Suprapubic skin (tissue), 4 donors: ENCODE measurements at regions not wholly inside any gene's neighbourhood (a gene's known extent, or its start where the extent isn't known, plus 50 kb on each side); places are given as distances from the start of the nearest gene placed in this dataset.

Experiments
- DNase-seq, 2 donors: peaks; one replicate each; pipeline ENCODE4 v3.0.0-alpha.2; 2019; ENCODE audit warnings: low spot score in 2 of 2
- H3K27ac ChIP-seq: fragments of 200-600 bp; sonication (generic); one replicate; pipeline ENCODE4 v1.5.1; 2019
- H3K27me3 ChIP-seq: fragments of 200-600 bp; sonication (generic); one replicate; pipeline ENCODE4 v1.5.1; 2019
- H3K36me3 ChIP-seq: fragments of 200-600 bp; sonication (generic); one replicate; pipeline ENCODE4 v1.5.1; 2019
- H3K4me1 ChIP-seq: fragments of 200-600 bp; sonication (generic); one replicate; pipeline ENCODE4 v1.5.1; 2019
- H3K4me3 ChIP-seq: fragments of 200-600 bp; sonication (generic); one replicate; pipeline ENCODE4 v1.5.1; 2019; ENCODE audit warnings: mild to moderate bottlenecking
- H3K9me3 ChIP-seq: fragments of 200-600 bp; sonication (generic); one replicate; pipeline ENCODE4 v1.5.1; 2019
- CTCF ChIP-seq, 2 donors: fragments of 200-600 bp in 1 of 2; fragments of 450-650 bp in 1 of 2; sonication (generic) in 1 of 2; IDR thresholded peaks; one replicate each; pipeline ENCODE4 v1.5.1; 2016 to 2019; ENCODE audit warnings: antibody characterized with exemption in 2 of 2, mild to moderate bottlenecking in 1 of 2, moderate library complexity in 1 of 2
- EP300 ChIP-seq: sonication (generic); formaldehyde crosslinking; IDR thresholded peaks from one replicate; pipeline ENCODE4 v1.6.1; 2017; ENCODE audit warnings: antibody characterized with exemption
- POLR2A ChIP-seq, 2 donors: fragments of 450-650 bp; IDR thresholded peaks; one replicate each; pipeline ENCODE4 v1.6.1; 2017; ENCODE audit warnings: antibody characterized with exemption in 2 of 2, mild to moderate bottlenecking in 2 of 2, moderate library complexity in 2 of 2
- POLR2AphosphoS5 ChIP-seq, 3 donors: sonication (generic); formaldehyde crosslinking; IDR thresholded peaks; one replicate each; pipeline ENCODE4 v1.6.1; 2017; ENCODE audit warnings: antibody characterized with exemption in 3 of 3
- WGBS: methylation state at CpG from one replicate; pipeline ENCODE4 v1.1.5; 2018; 5-methylcytosine and 5-hydroxymethylcytosine counted together

DNA sequence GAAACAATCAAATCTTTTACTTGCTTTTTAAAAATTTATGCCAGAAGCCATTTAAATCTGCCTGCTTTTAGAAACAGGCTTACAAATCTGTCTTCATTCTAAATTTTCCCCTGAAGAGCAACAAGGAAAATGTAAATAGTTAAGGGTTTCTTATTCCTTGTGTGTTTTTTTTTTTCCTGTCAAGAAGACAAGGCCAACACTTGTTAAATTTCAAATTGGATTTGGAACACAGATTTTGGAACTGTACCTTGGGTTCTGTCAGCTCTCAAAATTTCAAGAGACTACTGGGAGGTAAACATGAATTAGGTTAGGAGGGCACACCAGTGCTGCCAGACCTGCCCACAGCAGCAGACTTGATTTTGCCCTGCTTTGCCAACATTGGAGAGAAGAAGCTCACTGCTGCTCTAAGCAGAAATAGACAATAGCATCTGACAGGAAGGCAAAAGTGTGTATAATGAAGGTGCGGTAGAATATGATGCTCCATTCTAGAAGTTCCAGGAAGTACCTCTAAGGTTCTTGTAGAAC is 121.7 kb downstream of the NHLRC3 start:
- Histone ChIP-seq H3K9me3 (no peaks in the 10 kb centered on the region), H3K27ac (no peak overlapping the region), H3K27me3 (no peaks in the 10 kb centered on the region), H3K4me1 (no peaks in the 10 kb centered on the region), H3K4me3 (no peak overlapping the region), H3K36me3 (no peaks in the 10 kb centered on the region)
- DNase-seq: no peak
- TF ChIP-seq CTCF (IDR thresholded peaks at IDR 0.05): no peak
- no peak for TF ChIP-seq POLR2A (IDR thresholded peaks at IDR 0.05)
- no peak for TF ChIP-seq EP300
- no peak for TF ChIP-seq POLR2AphosphoS5 (IDR thresholded peaks at IDR 0.05)
- 85% methylated on average over 1 of the region's 1 CpG for WGBS

- no peak overlapping the region for H3K27ac ChIP-seq
- no peak overlapping the region for H3K4me3 ChIP-seq
- H3K9me3 ChIP-seq: no peaks in the 10 kb centered on the region
- 65% methylated on average over 3 of the region's 3 CpGs for WGBS
- TF ChIP-seq POLR2AphosphoS5 (IDR thresholded peaks at IDR 0.05) (no peak), CTCF (IDR thresholded peaks at IDR 0.05) (no peak), EP300 (no peak), POLR2A (IDR thresholded peaks at IDR 0.05) (no peak)
- DNase-seq: no peak
- no peaks in the 10 kb centered on the region for H3K4me1 ChIP-seq
- H3K27me3 ChIP-seq: no peaks in the 10 kb centered on the region
- no peaks in the 10 kb centered on the region for H3K36me3 ChIP-seq
These were observed 128.8 kb downstream of the NHLRC3 start for GRCh38 chr13:39167018-39167417.

- TF ChIP-seq POLR2A (IDR thresholded peaks at IDR 0.05) (no peak), CTCF (IDR thresholded peaks at IDR 0.05) (no peak), EP300 (no peak), POLR2AphosphoS5 (IDR thresholded peaks at IDR 0.05) (no peak)
- Histone ChIP-seq H3K4me3 (no peak overlapping the region), H3K27ac (no peak overlapping the region), H3K4me1 (no peaks in the 10 kb centered on the region), H3K36me3 (no peaks in the 10 kb centered on the region), H3K27me3 (no peaks in the 10 kb centered on the region), H3K9me3 (no peaks in the 10 kb centered on the region)
- DNase-seq: no peak
- 42% methylated on average over 2 of the region's 2 CpGs for WGBS
These were observed 132.5 kb downstream of the NHLRC3 start for GRCh38 chr13:39170711-39171110.

DNA sequence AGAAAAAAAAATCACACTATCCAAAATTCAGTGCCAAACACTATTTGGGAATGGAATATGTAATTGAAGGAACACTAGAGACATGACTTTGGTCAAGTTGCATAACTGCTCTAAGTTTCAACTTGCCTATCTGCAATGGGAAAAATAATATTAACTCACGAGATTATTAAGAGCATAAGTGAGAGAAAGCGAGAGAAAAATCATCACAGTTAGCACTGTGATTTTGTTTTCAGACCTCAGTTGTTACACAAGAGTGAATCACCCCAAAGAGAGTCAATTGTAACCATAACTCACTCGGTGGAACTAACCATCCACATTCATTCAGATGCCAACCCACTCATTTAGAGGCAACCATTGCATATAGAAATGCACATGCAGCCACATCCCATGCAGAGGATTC is 147.1 kb downstream of the NHLRC3 start:
- WGBS: 33% methylated on average over 3 of the region's 3 CpGs
- H3K4me3 ChIP-seq: no peak overlapping the region
- no peaks in the 10 kb centered on the region for H3K36me3 ChIP-seq
- peak overlapping the region; percentile 39 for H3K27ac ChIP-seq
- H3K9me3 ChIP-seq: no peaks in the 10 kb centered on the region
- DNase-seq: no peak
- peaks cover 10% of the 10 kb centered on the region for H3K4me1 ChIP-seq
- TF ChIP-seq POLR2A (IDR thresholded peaks at IDR 0.05) (no peak), CTCF (IDR thresholded peaks at IDR 0.05) (no peak), POLR2AphosphoS5 (IDR thresholded peaks at IDR 0.05) (no peak), EP300 (no peak)
- H3K27me3 ChIP-seq: no peaks in the 10 kb centered on the region

DNA sequence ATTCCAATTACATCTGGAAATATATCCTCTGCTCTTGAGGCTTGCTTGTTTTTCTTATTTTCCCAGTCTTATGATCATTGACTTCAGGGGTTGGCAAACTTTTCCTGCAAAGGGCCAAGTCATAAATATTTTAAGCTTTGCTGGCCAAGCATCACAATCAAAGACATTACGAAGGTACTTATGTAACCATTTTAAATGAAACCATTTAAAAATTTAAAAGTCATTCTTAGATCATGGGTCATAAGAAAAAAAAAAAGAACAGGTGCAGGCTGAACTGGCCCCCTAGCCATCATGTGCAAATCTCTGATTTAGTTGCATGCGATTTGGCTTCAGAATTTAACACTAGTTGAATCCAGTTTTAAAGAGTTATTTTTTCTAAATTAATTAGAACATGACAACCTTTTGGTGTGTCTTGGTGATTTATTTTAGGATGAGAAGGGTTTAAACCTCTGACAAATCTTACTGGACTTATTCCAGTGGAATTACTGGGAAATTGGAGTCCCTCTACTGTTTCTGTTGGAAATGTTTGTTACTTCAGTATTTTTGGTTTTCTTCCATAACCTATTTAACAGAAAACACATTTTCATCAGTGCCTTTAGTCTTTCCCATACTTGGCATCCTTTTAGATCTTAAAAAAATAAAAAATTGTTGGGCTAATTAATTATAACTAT is 148.1 kb downstream of the NHLRC3 start:
- no peaks in the 10 kb centered on the region for H3K9me3 ChIP-seq
- peak overlapping the region; percentile 39 for H3K27ac ChIP-seq
- no peaks in the 10 kb centered on the region for H3K36me3 ChIP-seq
- TF ChIP-seq CTCF (IDR thresholded peaks at IDR 0.05): no peak
- no peak for TF ChIP-seq POLR2A (IDR thresholded peaks at IDR 0.05)
- H3K4me1 ChIP-seq: peaks cover 10% of the 10 kb centered on the region
- no peak for DNase-seq
- whole genome bisulfite sequencing: 21% methylated on average over 2 of the region's 2 CpGs
- no peak overlapping the region for H3K4me3 ChIP-seq
- H3K27me3 ChIP-seq: no peaks in the 10 kb centered on the region
